Muscle of back (tissue), 3 donors: ENCODE measurements at regions not wholly inside any gene's neighbourhood (a gene's known extent, or its start where the extent isn't known, plus 50 kb on each side); places are given as distances from the start of the nearest gene placed in this dataset.

Source experiments
- DNase-seq, 3 donors: peaks; one replicate each; pipeline versions ENCODE4 v3.0.0 to v3.0.0-alpha.2; 2013

- peak; percentile 9 to 54 (median 14) for DNase-seq
These were observed 446.0 kb upstream of the DCN start for GRCh38 chr12:91628656-91629055.

- no peak for DNase-seq
These were observed 444.6 kb upstream of the DCN start for GRCh38 chr12:91627225-91627624.

- DNase-seq, result no peak
These were observed 440.4 kb upstream of the DCN start for GRCh38 chr12:91622981-91623380.

GRCh38 chr12:91622037-91622436 is 439.4 kb upstream of the DCN start:
- no peak for DNase-seq

- DNase-seq, result peak; percentile 10 to 60 (median 18)
These were observed 438.4 kb upstream of the DCN start for GRCh38 chr12:91620992-91621391.

GRCh38 chr12:91620422-91620821 is 437.8 kb upstream of the DCN start:
- no peak for DNase-seq

- no peak for DNase-seq
These were observed 435.7 kb upstream of the DCN start for GRCh38 chr12:91618281-91618680.

GRCh38 chr12:91617818-91618217 is 435.2 kb upstream of the DCN start:
- DNase-seq, result no peak

GRCh38 chr12:91616416-91616815 is 433.8 kb upstream of the DCN start:
- peak in 2 of 3 donors; percentile 10 to 33 for DNase-seq

GRCh38 chr12:91613223-91613779 is 430.7 kb upstream of the DCN start:
- no peak for DNase-seq

GRCh38 chr12:91610561-91610960 is 427.9 kb upstream of the DCN start:
- DNase-seq, result no peak

- no peak for DNase-seq
These were observed 426.7 kb upstream of the DCN start for GRCh38 chr12:91609283-91609682.

GRCh38 chr12:91608542-91608941 is 425.9 kb upstream of the DCN start:
- no peak for DNase-seq

GRCh38 chr12:91606662-91607377 is 424.2 kb upstream of the DCN start:
- DNase-seq, result no peak

GRCh38 chr12:91604897-91605296 is 422.3 kb upstream of the DCN start:
- no peak for DNase-seq

- no peak for DNase-seq
These were observed 420.4 kb upstream of the DCN start for GRCh38 chr12:91603060-91603459.

- DNase-seq, result no peak
These were observed 418.4 kb upstream of the DCN start for GRCh38 chr12:91601054-91601453.

- DNase-seq, result no peak
These were observed 412.1 kb upstream of the DCN start for GRCh38 chr12:91594715-91595114.

GRCh38 chr12:91591639-91591987 is 409.0 kb upstream of the DCN start:
- DNase-seq, result no peak

GRCh38 chr12:91590966-91591638 is 408.5 kb upstream of the DCN start:
- no peak for DNase-seq

- no peak for DNase-seq
These were observed 406.3 kb upstream of the DCN start for GRCh38 chr12:91588874-91589454.

GRCh38 chr12:91586015-91586414 is 403.4 kb upstream of the DCN start:
- DNase-seq, result no peak

- no peak for DNase-seq
These were observed 400.2 kb upstream of the DCN start for GRCh38 chr12:91582811-91583210.
